GM06990 (cell line): ENCODE measurements at regions not wholly inside any gene's neighbourhood (a gene's known extent, or its start where the extent isn't known, plus 50 kb on each side); places are given as distances from the start of the nearest gene placed in this dataset.

Experiments used
- DNase-seq: peaks from one replicate; pipeline ENCODE4 v3.0.0-alpha.2; 2011; ENCODE audit not compliant: insufficient read length; ENCODE audit errors: extremely low read depth
- H3K27me3 ChIP-seq: replicated peaks from 2 replicates; pipeline ENCODE4 v1.6.0; 2011; ENCODE audit warnings: low read length; ENCODE audit not compliant: control insufficient read depth, insufficient read depth
- H3K36me3 ChIP-seq: 2 replicates; pipeline ENCODE4 v1.5.1; 2011; ENCODE audit warnings: low read length; ENCODE audit not compliant: control insufficient read depth, insufficient read depth
- H3K4me3 ChIP-seq: replicated peaks from 2 replicates; pipeline ENCODE4 v1.5.1; 2011; ENCODE audit warnings: low read depth, mild to moderate bottlenecking, control low read depth, low read length
- CTCF ChIP-seq: IDR thresholded peaks from 2 replicates; pipeline ENCODE4 v1.5.1; 2011; ENCODE audit warnings: low read length, control low read depth, mild to moderate bottlenecking, inconsistent platforms; ENCODE audit not compliant: insufficient read depth, poor library complexity, severe bottlenecking

GRCh38 chrX:16511796-16512776 is 137.9 kb upstream of the S100G start:
- Histone ChIP-seq H3K36me3 (no peaks in the 10 kb centered on the region), H3K4me3 (no peak overlapping the region), H3K27me3 (no peaks in the 10 kb centered on the region)
- TF ChIP-seq CTCF, result no peak
- DNase-seq, result no peak

- Histone ChIP-seq H3K4me3 (no peak overlapping the region), H3K36me3 (no peaks in the 10 kb centered on the region), H3K27me3 (no peaks in the 10 kb centered on the region)
- no peak for TF ChIP-seq CTCF
- no peak for DNase-seq
Measured at GRCh38 chrX:16516232-16516876, 133.6 kb upstream of the S100G start.

- DNase-seq, result no peak
- no peak overlapping the region for H3K4me3 ChIP-seq
- no peaks in the 10 kb centered on the region for H3K27me3 ChIP-seq
- TF ChIP-seq CTCF, result no peak
- no peaks in the 10 kb centered on the region for H3K36me3 ChIP-seq
Measured at GRCh38 chrX:16517039-16517605, 132.8 kb upstream of the S100G start.

- TF ChIP-seq CTCF, result no peak
- Histone ChIP-seq H3K27me3 (no peaks in the 10 kb centered on the region), H3K36me3 (no peaks in the 10 kb centered on the region), H3K4me3 (no peak overlapping the region)
- DNase-seq, result no peak
Measured at GRCh38 chrX:16518131-16518530, 131.8 kb upstream of the S100G start.

- Histone ChIP-seq H3K36me3 (no peaks in the 10 kb centered on the region), H3K4me3 (no peak overlapping the region), H3K27me3 (no peaks in the 10 kb centered on the region)
- no peak for DNase-seq
- TF ChIP-seq CTCF, result no peak
Measured at GRCh38 chrX:16524316-16524715, 125.6 kb upstream of the S100G start.
